Naive B cell (primary cell): ENCODE measurements at regions not wholly inside any gene's neighbourhood (a gene's known extent, or its start where the extent isn't known, plus 50 kb on each side); places are given as distances from the start of the nearest gene placed in this dataset.

Source experiments
- ATAC-seq, 2 donors: fragments of 150-1000 bp; cut with Tn5 transposase; 2 replicates each; pipeline ENCODE4 v1.10.0; 2021; ENCODE audit warnings: low read depth in 2 of 2, mild to moderate bottlenecking in 2 of 2, moderate library complexity in 2 of 2
- DNase-seq: peaks from one replicate; pipeline ENCODE4 v3.0.0; 2022
- H3K27ac Mint-ChIP-seq, 6 donors: one replicate each; pipeline ENCODE4 v1.8.0; 2020 to 2022; ENCODE audit warnings: mild to moderate bottlenecking in 6 of 6, mixed read lengths in 6 of 6, moderate library complexity in 5 of 6, inconsistent platforms in 2 of 6
- H3K27me3 Mint-ChIP-seq, 3 donors: one replicate each; pipeline ENCODE4 v1.8.0; 2021 to 2022; ENCODE audit warnings: mixed read lengths in 3 of 3, mild to moderate bottlenecking in 1 of 3
- H3K36me3 Mint-ChIP-seq, 2 donors: one replicate each; pipeline ENCODE4 v1.8.0; 2020 to 2022; ENCODE audit warnings: mixed read lengths in 2 of 2, inconsistent platforms in 1 of 2, mild to moderate bottlenecking in 1 of 2
- H3K4me1 Mint-ChIP-seq, 3 donors: one replicate each; pipeline ENCODE4 v1.8.0; 2020 to 2022; ENCODE audit warnings: mixed read lengths in 3 of 3, inconsistent platforms in 1 of 3, mild to moderate bottlenecking in 1 of 3, moderate library complexity in 1 of 3
- H3K4me3 Mint-ChIP-seq, 8 donors: one replicate each; pipeline ENCODE4 v1.8.0; 2020 to 2022; ENCODE audit warnings: mild to moderate bottlenecking in 8 of 8, mixed read lengths in 8 of 8, moderate library complexity in 8 of 8, inconsistent platforms in 2 of 8
- H3K9me3 Mint-ChIP-seq, 7 donors: one replicate each; pipeline ENCODE4 v1.8.0; 2020 to 2022; ENCODE audit warnings: mixed read lengths in 7 of 7, mild to moderate bottlenecking in 5 of 7, inconsistent platforms in 2 of 7, moderate library complexity in 1 of 7

- Mint-ChIP-seq H3K4me3 (no peak overlapping the region), H3K36me3 (peaks cover 0 to 4% of the 10 kb centered on the region in 2 donors), H3K27me3 (no peaks in the 10 kb centered on the region), H3K27ac (peak overlapping the region in 1 of 6 donors; percentile 63), H3K4me1 (peaks cover 5 to 15% (median 9%) of the 10 kb centered on the region in 3 donors), H3K9me3 (peaks cover 0 to 4% (median 0%) of the 10 kb centered on the region in 7 donors)
- ATAC-seq (no peak), DNase-seq (no peak)
Observed at GRCh38 chr12:89966495-89967240, 258.0 kb upstream of the ATP2B1 start.

GRCh38 chr12:89965993-89966392, 257.4 kb upstream of the ATP2B1 start:
- H3K27me3 Mint-ChIP-seq: no peaks in the 10 kb centered on the region
- no peak for DNase-seq
- no peak for ATAC-seq
- peaks cover 0 to 4% (median 0%) of the 10 kb centered on the region in 7 donors for H3K9me3 Mint-ChIP-seq
- no peak overlapping the region for H3K27ac Mint-ChIP-seq
- H3K4me1 Mint-ChIP-seq: peaks cover 10 to 22% (median 15%) of the 10 kb centered on the region in 3 donors
- H3K4me3 Mint-ChIP-seq: no peak overlapping the region
- peaks cover 0 to 4% of the 10 kb centered on the region in 2 donors for H3K36me3 Mint-ChIP-seq

GRCh38 chr12:89962648-89963047, 254.0 kb upstream of the ATP2B1 start:
- Mint-ChIP-seq H3K27ac (peak overlapping the region in 3 of 6 donors; percentile 49 to 70 (median 58)), H3K9me3 (no peaks in the 10 kb centered on the region), H3K36me3 (no peaks in the 10 kb centered on the region), H3K4me3 (no peak overlapping the region), H3K27me3 (no peaks in the 10 kb centered on the region), H3K4me1 (peaks cover 12 to 31% (median 25%) of the 10 kb centered on the region in 3 donors)
- no peak for DNase-seq
- peak in 1 of 2 donors; percentile 46 for ATAC-seq

GRCh38 chr12:89960607-89961394, 252.2 kb upstream of the ATP2B1 start:
- Mint-ChIP-seq H3K4me3 (no peak overlapping the region), H3K4me1 (peaks cover 17 to 31% (median 25%) of the 10 kb centered on the region in 3 donors), H3K27ac (peak overlapping the region in 4 of 6 donors; percentile 30 to 70 (median 54)), H3K27me3 (no peaks in the 10 kb centered on the region), H3K36me3 (no peaks in the 10 kb centered on the region), H3K9me3 (no peaks in the 10 kb centered on the region)
- DNase-seq (no peak), ATAC-seq (no peak)

GRCh38 chr12:89960011-89960507, 251.4 kb upstream of the ATP2B1 start:
- DNase-seq (peak; percentile 8), ATAC-seq (peak; percentile 84 to 93)
- Mint-ChIP-seq H3K27me3 (no peaks in the 10 kb centered on the region), H3K4me1 (peaks cover 17 to 31% (median 25%) of the 10 kb centered on the region in 3 donors), H3K9me3 (no peaks in the 10 kb centered on the region), H3K4me3 (no peak overlapping the region), H3K36me3 (no peaks in the 10 kb centered on the region), H3K27ac (peak overlapping the region in 3 of 6 donors; percentile 14 to 56 (median 53))

- no peaks in the 10 kb centered on the region for H3K9me3 Mint-ChIP-seq
- no peaks in the 10 kb centered on the region for H3K27me3 Mint-ChIP-seq
- H3K4me1 Mint-ChIP-seq: peaks cover 17 to 31% (median 25%) of the 10 kb centered on the region in 3 donors
- no peaks in the 10 kb centered on the region for H3K36me3 Mint-ChIP-seq
- DNase-seq (no peak), ATAC-seq (no peak)
- peak overlapping the region in 1 of 6 donors; percentile 53 for H3K27ac Mint-ChIP-seq
- H3K4me3 Mint-ChIP-seq: no peak overlapping the region
Observed at GRCh38 chr12:89959179-89959578, 250.5 kb upstream of the ATP2B1 start.

GRCh38 chr12:89954259-89954658, 245.6 kb upstream of the ATP2B1 start:
- Mint-ChIP-seq H3K36me3 (no peaks in the 10 kb centered on the region), H3K9me3 (no peaks in the 10 kb centered on the region), H3K4me1 (peaks cover 28 to 34% (median 28%) of the 10 kb centered on the region in 3 donors), H3K27me3 (no peaks in the 10 kb centered on the region), H3K4me3 (no peak overlapping the region), H3K27ac (no peak overlapping the region)
- no peak for ATAC-seq
- no peak for DNase-seq

- Mint-ChIP-seq H3K9me3 (no peaks in the 10 kb centered on the region), H3K4me3 (peak overlapping the region in 4 of 8 donors; percentile 0 to 51 (median 4)), H3K27me3 (no peaks in the 10 kb centered on the region), H3K27ac (peak overlapping the region; percentile 94 to 99 (median 95)), H3K36me3 (no peaks in the 10 kb centered on the region), H3K4me1 (peaks cover 36 to 56% (median 52%) of the 10 kb centered on the region in 3 donors)
- DNase-seq (no peak), ATAC-seq (no peak)
Observed at GRCh38 chr12:89951694-89952060, 243.0 kb upstream of the ATP2B1 start.

- peak overlapping the region; percentile 0 to 71 (median 50) for H3K4me3 Mint-ChIP-seq
- peak; percentile 19 for DNase-seq
- H3K9me3 Mint-ChIP-seq: no peaks in the 10 kb centered on the region
- H3K4me1 Mint-ChIP-seq: peaks cover 35 to 58% (median 53%) of the 10 kb centered on the region in 3 donors
- no peaks in the 10 kb centered on the region for H3K27me3 Mint-ChIP-seq
- H3K36me3 Mint-ChIP-seq: no peaks in the 10 kb centered on the region
- H3K27ac Mint-ChIP-seq: peak overlapping the region; percentile 94 to 99 (median 95)
- peak; percentile 23 to 47 for ATAC-seq
Observed at GRCh38 chr12:89951050-89951693, 242.5 kb upstream of the ATP2B1 start.

- Mint-ChIP-seq H3K9me3 (no peaks in the 10 kb centered on the region), H3K4me3 (peak overlapping the region; percentile 12 to 87 (median 55)), H3K27me3 (no peaks in the 10 kb centered on the region), H3K27ac (peak overlapping the region; percentile 76 to 99 (median 95)), H3K4me1 (peaks cover 35 to 58% (median 57%) of the 10 kb centered on the region in 3 donors), H3K36me3 (no peaks in the 10 kb centered on the region)
- DNase-seq (peak; percentile 37), ATAC-seq (peak; percentile 53 to 70)
Observed at GRCh38 chr12:89950421-89950820, 241.8 kb upstream of the ATP2B1 start.

- Mint-ChIP-seq H3K36me3 (no peaks in the 10 kb centered on the region), H3K27me3 (no peaks in the 10 kb centered on the region), H3K9me3 (no peaks in the 10 kb centered on the region), H3K4me3 (peak overlapping the region; percentile 12 to 87 (median 58)), H3K27ac (peak overlapping the region; percentile 76 to 99 (median 95)), H3K4me1 (peaks cover 35 to 58% (median 57%) of the 10 kb centered on the region in 3 donors)
- DNase-seq (peak; percentile 81), ATAC-seq (peak; percentile 85)
Observed at GRCh38 chr12:89949457-89950195, 241.0 kb upstream of the ATP2B1 start.

GRCh38 chr12:89948271-89949175, 239.9 kb upstream of the ATP2B1 start:
- peak overlapping the region; percentile 76 to 98 (median 94) for H3K27ac Mint-ChIP-seq
- no peak for DNase-seq
- H3K4me1 Mint-ChIP-seq: peaks cover 35 to 64% (median 64%) of the 10 kb centered on the region in 3 donors
- no peaks in the 10 kb centered on the region for H3K36me3 Mint-ChIP-seq
- ATAC-seq: no peak
- peak overlapping the region in 6 of 8 donors; percentile 6 to 57 (median 22) for H3K4me3 Mint-ChIP-seq
- no peaks in the 10 kb centered on the region for H3K27me3 Mint-ChIP-seq
- no peaks in the 10 kb centered on the region for H3K9me3 Mint-ChIP-seq
